ENCODE measurements at regions not wholly inside any gene's neighbourhood (a gene's known extent, or its start where the extent isn't known, plus 50 kb on each side); places are given as distances from the start of the nearest gene placed in this dataset.

GRCh38 chr3:53999725-54000124, 108.1 kb upstream of the SELENOK start:
- no peak for TF ChIP-seq EZH2 (IDR thresholded peaks at IDR 0.05; ENCODE audit: insufficient read depth, low read length)
- TF ChIP-seq CTCF (IDR thresholded peaks at IDR 0.05; ENCODE audit: insufficient read depth, low read depth, low read length), result no peak

Measured in astrocyte (in vitro differentiated cells and primary cell).